Breast epithelium (tissue), 3 donors: ENCODE measurements at regions not wholly inside any gene's neighbourhood (a gene's known extent, or its start where the extent isn't known, plus 50 kb on each side); places are given as distances from the start of the nearest gene placed in this dataset.

Experiments
- CTCF ChIP-seq, 3 donors: fragments of 450-650 bp; IDR thresholded peaks; one replicate each; pipeline ENCODE4 v1.5.1; 2016 to 2017; ENCODE audit warnings: antibody characterized with exemption in 3 of 3, mild to moderate bottlenecking in 3 of 3, moderate library complexity in 3 of 3
- POLR2A ChIP-seq: fragments of 450-650 bp; IDR thresholded peaks from one replicate; pipeline ENCODE4 v1.6.1; 2016; ENCODE audit warnings: antibody characterized with exemption, mild to moderate bottlenecking, moderate library complexity
- POLR2AphosphoS5 ChIP-seq, 3 donors: sonication (generic); formaldehyde crosslinking; IDR thresholded peaks; one replicate each; pipeline ENCODE4 v1.6.1; 2017; ENCODE audit warnings: antibody characterized with exemption in 3 of 3

- no peak for TF ChIP-seq CTCF (IDR thresholded peaks at IDR 0.05)
- no peak for TF ChIP-seq POLR2A
- no peak for TF ChIP-seq POLR2AphosphoS5 (IDR thresholded peaks at IDR 0.05)
Observed at GRCh38 chr5:110219769-110220168, 506.7 kb downstream of the TMEM232 start.
